ENCODE measurements at regions not wholly inside any gene's neighbourhood (a gene's known extent, or its start where the extent isn't known, plus 50 kb on each side); places are given as distances from the start of the nearest gene placed in this dataset.
A peak's percentile ranks its signal among the peaks of the same experiment; 100 is the strongest.

DNA sequence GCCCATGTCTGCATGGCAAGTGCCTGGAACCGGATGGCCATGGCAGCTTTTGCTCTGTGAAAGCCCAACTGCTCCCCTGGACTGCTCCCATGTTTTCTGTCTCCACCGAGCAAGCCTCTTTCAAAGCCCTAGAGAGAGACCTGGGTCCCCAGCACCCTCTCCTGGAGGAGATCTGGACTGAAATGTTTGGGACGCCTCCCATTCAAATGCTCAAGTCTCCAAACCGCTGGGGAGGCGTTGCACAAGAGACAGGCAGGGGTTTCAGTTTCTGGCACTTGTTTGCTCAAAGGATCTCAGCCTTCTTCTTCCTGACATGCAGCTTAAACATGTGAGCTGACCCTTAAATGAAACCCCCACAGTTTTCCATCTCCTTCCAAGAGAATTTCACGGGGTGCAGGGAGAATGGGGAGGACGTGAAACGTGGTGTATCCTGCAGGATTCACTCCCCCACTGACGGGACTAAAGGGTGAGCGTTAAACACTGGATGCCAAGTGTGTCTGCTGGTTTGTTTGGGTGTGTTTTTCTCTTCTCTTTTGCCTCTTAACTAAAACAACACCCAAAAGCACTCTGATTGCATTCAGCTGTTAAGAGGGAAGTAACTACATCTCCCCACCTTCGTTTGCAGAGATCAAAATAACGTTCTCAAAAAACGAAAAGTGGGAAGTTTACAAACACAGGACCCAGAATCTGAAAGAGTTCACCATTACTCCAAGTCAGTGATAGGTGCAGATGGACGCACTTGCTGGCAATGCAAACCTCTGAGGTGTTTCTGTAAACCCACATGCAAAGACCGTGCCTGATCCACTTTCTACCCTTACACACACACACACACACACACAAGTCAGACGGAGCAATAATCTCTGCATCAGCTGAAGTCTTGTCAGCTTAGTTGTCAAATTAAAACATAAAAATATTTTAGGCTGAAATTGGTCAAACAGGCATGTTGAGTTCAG, 256.9 kb downstream of the C16orf95 start:
- DNase-seq: no peak

DNA sequence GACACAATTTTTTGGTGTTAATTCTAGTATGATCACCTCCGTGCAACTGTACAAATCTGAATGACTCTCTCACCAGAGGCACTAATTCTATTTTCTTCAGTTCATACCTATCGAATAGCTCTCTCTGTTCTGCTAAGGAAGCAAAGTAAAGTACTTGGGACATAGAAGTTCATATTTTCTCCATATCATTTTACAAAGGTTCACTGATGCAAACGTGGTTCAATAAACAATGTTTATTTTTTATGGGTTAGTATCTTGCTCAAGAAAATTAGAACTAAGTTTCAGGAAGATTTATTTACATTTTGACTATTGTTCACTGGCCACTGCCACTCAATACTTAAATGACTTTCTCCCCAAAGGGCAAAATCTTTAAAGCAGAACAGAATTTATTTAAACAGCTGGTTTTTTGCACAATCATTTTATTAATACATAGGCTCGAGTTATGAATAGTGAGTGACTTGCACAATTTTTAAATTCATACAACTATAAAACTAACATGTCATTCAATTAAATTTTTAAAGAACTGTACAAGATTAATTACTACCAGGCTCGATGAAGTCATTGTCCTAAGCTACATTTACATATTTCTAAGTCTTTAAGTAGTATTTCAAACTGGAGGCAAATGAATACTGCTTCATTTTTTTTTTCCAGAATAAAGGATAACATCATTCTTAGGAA, 255.8 kb downstream of the C16orf95 start:
- DNase-seq: no peak

DNA sequence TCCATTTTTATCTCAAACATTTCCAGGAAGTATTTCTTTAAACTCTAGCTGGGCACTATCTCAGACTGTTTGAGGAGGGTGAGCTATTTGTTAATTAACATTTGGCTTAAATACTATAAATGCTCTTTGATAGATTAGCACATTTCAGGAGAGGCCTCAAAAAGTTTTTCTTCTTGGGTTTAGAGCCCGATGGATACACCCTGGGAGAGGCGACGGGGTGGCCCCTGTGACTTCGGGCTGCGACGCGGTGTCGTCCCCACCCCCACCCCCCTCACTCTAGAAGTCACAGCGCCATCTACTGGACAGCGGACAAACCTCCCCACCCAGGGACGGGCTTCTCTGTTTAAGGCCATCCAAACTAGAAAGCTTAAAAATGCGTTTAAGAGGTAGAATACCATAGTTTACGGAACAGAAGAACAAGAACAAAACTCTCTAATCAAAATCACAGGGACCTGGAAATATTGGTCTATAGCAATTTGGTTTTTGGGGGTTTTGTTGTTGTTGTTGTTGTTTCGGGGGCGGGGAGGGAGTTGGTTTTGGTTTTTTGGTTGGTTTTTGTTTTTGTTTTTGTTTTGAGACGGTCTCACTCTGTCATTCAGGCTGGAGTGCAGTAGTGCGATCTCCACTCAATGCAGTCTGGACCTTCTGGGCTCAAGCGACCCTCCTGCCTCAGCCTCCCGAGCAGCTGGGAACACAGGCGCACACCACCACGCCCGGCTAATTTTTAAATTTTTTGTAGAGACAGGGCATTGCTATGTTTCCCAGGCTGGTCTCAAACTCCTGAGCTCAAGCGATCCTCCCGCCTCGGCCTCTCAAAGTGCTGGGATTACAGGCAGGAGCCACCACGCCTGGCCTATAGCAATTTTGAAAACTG, 254.4 kb downstream of the C16orf95 start:
- peak; percentile 67 for DNase-seq

- no peak for DNase-seq
Observed at GRCh38 chr16:87063543-87063942, 253.6 kb downstream of the C16orf95 start.

GRCh38 chr16:87064731-87065445, 252.3 kb downstream of the C16orf95 start:
- no peak for DNase-seq

DNA sequence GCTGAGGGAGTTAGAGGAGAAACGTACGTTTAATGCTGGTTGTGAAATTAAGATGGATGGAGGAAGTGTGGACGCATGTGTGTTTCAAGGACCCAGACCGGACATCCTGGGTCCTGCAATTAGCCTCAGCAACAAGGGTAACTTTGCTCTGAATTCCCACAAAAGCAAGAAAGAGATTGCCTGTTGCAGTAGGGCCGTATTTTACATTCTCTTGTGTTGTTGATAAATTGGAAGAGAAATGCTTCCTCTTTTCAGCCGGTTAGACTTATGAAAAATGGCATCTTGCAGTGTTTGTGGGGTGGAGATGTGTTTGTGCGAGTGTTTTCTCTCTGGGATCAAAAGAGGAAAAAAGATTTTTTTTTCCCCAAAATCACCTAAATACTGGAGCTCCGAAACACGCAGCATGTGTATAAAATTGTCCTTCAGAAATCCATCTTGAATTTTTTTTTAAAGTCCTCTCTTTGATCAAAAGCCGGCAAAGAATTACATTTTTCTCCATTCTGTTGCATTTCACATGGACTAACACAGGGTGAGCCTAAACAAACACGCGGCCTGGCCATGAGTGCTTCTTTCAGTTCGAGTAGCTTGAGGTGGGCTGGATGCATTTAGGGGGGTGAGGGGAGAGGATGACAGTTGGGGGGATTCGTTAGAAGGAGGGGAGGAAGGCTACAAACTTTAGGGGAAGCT, 251.6 kb downstream of the C16orf95 start:
- DNase-seq: no peak

DNA sequence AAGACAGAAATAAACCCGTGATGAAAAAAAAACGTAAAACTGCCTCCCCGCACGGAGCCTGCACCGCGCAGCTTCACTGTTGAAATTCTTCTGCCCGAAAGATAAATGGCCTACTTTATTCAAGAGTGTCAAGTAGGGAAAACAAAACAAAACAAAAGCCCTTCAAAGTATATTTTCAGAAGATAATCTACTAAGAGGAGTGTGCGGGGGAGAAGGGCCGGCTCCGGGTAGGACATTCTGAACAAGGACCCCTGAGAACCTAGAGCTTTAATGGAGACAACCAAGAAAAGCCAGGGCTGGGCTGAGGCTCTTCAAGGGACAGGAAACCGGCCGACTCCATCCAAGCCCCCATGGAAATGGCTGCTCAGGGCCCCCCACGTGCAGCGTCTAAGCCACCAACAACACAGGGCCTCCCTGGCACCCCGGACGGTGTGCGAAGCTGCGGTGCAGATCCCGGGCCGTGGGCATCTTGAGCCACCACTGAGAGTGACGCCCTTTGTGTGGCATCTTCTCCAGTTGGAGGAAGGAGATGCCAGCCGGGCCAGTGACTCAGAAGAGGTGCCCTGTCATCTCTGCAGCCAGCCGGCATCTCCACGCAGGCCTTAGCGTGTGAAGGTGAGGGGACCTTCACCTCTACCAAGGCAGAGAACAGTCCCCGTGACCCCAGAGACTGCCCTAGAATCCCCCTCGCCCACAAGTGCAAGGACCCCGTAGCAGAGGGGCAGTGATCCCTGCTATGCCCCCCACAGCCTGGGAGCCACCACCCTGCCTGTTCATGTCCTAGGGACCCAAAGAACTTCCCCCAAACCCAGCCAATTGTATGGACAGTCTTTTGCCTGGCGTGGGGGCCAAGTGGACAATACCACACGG, 250.8 kb downstream of the C16orf95 start:
- no peak for DNase-seq

- DNase-seq: no peak
Observed at GRCh38 chr16:87067003-87067556, 250.1 kb downstream of the C16orf95 start.

DNA sequence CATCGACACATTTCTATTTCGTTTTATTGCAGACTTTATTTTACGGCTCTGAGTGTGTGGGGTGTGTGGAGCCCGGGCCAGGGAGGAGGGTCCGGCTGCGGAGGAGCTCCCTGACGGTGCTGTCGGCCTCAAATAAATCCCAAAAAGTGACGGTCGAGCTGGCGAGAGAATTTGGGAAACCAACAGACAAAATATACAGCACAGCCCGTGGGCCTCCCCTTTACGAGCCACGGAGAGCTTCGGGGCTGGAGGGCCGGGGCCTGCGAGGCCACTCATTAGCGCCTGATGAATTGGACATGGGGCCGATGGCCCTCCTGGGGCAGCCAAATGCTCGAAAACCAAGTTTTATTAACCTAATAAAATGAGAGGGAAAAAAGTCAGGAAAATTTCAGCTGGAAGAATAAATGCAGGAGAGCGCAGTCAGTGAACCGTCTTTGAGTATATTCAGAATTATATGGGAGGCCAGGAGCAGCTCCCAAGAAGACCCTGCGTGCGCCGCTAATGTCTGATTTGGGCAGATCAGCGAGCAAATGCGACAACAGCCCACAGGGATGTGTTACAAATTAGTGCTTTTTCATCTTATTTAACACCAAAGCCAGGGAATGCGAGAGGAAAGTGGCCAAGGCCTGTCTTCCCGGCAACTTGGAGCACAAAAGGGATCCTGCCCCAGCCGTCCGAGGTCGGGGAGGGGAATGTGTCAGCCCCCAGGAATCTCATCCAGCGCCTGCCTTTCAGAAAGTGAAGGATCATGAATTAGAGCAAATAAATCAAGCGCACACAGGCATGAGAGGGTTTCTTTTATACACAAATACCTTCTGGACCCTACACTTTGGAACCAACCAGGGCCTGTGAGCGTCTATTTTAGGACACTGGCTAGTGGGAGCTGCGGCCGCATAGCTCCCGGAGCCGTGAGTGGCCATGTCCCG, 249.1 kb downstream of the C16orf95 start:
- DNase-seq: no peak

- no peak for DNase-seq
Observed at GRCh38 chr16:87068762-87069150, 248.4 kb downstream of the C16orf95 start.

DNA sequence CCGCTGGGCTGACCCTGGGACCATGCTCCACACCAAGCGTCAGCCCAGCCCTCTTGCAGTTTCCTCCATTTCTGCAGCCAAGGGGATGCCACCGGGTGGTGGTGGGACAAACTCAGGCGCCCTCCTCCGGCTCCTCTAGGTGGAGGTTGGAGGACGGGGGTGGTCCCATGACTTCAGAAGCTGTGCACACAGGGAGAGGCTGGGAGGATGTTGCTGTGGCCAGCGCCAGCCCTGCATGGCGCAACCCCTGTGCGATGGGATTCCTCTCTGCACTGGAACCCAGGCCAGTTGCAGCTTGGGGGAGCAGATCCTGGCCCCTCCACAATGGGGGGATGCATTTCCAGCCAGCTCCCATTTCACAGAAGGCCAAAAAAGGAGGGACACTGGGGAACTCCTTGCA, 246.5 kb downstream of the C16orf95 start:
- DNase-seq: no peak

- DNase-seq: no peak
Observed at GRCh38 chr16:87072101-87072500, 245.1 kb downstream of the C16orf95 start.

DNA sequence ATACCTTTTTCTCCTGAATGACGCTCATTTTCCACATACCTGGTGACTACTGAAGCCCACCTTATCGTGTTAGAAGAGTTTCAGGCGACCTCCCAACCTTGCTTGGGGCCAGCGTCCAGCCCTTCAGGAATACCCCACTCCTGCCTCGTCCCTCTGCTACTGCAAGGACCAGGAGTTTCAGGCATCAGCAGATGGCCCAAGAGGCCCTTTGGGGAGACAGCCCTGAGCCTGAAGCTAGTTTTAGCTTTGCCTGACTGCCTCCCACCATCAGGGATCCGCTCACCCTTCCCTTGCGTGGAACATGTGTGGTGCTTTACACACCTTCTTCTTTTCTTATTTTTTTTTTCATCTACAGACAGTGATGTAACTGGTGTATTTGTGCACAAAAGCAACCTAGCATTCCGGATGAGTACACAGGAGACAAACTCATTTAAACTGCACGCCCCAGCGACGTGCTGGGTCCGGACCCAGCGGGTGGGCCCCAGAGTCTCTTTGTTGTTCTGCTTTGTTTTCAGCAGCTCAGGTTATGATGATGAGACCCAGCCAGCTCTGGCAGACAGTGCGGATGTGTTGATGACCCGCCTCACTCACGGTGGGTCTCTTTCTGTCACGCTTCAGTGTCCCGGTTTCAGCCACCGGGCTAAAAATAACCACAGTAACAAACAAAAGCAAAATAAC, 242.4 kb downstream of the C16orf95 start:
- DNase-seq: no peak

GRCh38 chr16:87075319-87075860, 241.8 kb downstream of the C16orf95 start:
- DNase-seq: no peak

DNA sequence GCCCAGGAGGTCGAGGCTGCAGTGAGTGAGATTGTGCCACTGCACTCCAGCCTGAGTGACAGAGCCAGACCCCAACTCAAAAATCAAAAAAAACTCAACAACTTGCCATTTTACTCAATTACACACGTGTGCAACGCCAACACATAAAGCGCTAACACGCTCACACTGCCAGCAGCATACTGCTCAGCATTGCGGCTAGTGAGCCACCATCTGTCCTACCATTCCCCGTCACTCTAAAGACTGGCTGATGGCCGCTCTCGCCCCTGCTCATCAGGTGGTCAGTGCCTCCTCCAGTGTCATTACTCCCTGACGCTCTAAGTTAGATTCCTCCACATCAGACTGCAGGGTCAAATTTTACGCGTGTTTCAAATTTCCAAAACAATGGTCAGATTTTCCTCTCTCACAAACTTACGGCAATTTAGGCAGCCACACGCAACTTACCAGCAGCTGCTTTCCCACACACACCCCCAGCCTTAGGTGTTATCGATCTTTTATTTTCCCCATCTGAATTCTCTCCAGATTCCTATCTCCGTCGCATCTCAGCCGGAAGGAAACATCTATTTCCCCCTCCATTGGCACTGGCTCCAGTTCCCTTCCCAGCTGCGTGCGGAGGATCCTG, 240.8 kb downstream of the C16orf95 start:
- DNase-seq: no peak

DNA sequence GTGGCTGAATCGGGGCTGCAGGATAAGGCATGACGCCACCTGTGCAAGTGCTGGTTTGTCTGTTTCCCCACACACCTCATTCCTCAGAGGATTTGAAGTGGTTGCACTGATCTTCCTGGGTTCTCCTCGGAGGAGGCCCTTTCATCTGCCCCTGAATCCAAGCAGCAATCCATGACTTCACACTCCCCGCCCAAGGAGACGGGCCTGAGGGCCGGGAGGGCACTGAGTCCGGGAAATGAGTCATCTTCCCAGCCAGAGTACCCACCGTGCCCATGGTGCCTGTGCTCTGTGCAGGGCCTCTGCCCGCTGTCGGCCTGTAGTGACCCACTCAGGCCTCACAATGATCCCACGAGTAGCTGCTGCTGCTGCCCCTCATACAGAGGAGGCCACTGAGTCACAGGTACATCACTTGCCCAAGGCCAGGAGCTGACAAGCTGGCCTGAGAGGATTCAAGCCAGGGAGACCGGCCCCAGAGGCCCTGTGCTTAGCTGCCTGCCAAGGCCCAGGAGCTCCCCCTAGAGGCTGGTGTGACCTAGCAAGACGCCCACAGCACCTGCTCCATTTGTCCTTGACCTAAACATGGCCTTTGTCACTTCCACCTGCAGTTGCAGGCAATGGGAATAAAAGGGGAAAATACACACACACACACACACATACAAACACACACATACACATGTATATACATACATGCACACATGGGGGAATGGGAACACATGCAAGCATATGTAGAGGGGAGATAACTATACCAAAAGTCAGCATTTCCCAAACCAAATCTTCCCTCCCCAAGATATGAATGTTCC, 240.0 kb downstream of the C16orf95 start:
- peak; percentile 65 for DNase-seq

DNA sequence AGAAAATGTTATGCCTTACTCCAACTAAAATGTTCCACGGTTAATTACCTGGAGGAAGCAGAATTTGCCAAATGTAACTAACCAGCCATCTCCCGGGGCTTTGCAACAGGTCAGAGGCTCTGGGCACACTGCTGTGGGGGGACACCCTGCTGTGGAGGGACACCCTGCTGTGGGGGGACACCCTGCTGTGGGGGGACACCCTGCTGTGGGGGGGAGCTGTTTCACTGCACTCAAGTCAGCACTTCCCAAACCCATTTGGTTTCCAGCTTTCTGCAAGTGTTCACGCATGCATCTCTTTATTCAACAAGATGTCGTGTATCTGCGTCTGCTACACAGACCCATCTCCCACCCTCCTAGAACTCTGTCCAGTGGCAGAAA, 239.5 kb downstream of the C16orf95 start:
- DNase-seq: no peak

Measured in hematopoietic multipotent progenitor cell treated with erythropoietin and hydrocortisone succinate and interleukin-3 and kit ligand, for 8 days (in vitro differentiated cells).